Endodermal cell (in vitro differentiated cells): ENCODE measurements at regions not wholly inside any gene's neighbourhood (a gene's known extent, or its start where the extent isn't known, plus 50 kb on each side); places are given as distances from the start of the nearest gene placed in this dataset.

Experiments
- DNase-seq: peaks from one replicate; pipeline ENCODE4 v3.0.0-alpha.2; 2017
- H3K27ac ChIP-seq: 2 replicates; pipeline ENCODE4 v1.5.1; 2013; ENCODE audit warnings: mild to moderate bottlenecking, low read depth, low read length, moderate library complexity
- H3K27me3 ChIP-seq: 2 replicates; pipeline ENCODE4 v1.6.1; 2013; ENCODE audit warnings: mild to moderate bottlenecking, low read length, moderate library complexity; ENCODE audit not compliant: insufficient read depth, control insufficient read depth, poor library complexity, severe bottlenecking
- H3K36me3 ChIP-seq: 2 replicates; pipeline ENCODE4 v1.7.0; 2013; ENCODE audit warnings: mild to moderate bottlenecking, low read length, moderate library complexity; ENCODE audit not compliant: control insufficient read depth, insufficient read depth
- H3K4me1 ChIP-seq: one replicate; pipeline ENCODE4 v1.7.0; 2013; ENCODE audit warnings: low read length; ENCODE audit not compliant: control insufficient read depth, insufficient read depth
- H3K4me3 ChIP-seq: 2 replicates; pipeline ENCODE4 v1.5.1; 2013; ENCODE audit warnings: mild to moderate bottlenecking, low read length, moderate library complexity
- H3K9ac ChIP-seq: 2 replicates; pipeline ENCODE4 v1.6.1; 2013; ENCODE audit warnings: mild to moderate bottlenecking, low read length, moderate library complexity; ENCODE audit not compliant: poor library complexity, severe bottlenecking; ENCODE audit errors: extremely low read depth
- H3K9me3 ChIP-seq: 2 replicates; pipeline ENCODE4 v1.6.1; 2013; ENCODE audit warnings: mild to moderate bottlenecking, low read length, moderate library complexity; ENCODE audit not compliant: control insufficient read depth
- H3K27ac Mint-ChIP-seq: 2 replicates; pipeline ENCODE4 v1.8.0; 2020; ENCODE audit warnings: mixed read lengths
- H3K27me3 Mint-ChIP-seq: 2 replicates; pipeline ENCODE4 v1.8.0; 2021; ENCODE audit warnings: mild to moderate bottlenecking, mixed read lengths; ENCODE audit not compliant: insufficient read depth
- H3K36me3 Mint-ChIP-seq: 2 replicates; pipeline ENCODE4 v1.8.0; 2020; ENCODE audit warnings: low read depth, mixed read lengths
- H3K4me1 Mint-ChIP-seq: 2 replicates; pipeline ENCODE4 v1.8.0; 2020; ENCODE audit warnings: mixed read lengths
- H3K4me3 Mint-ChIP-seq: 2 replicates; pipeline ENCODE4 v1.8.0; 2020; ENCODE audit warnings: mild to moderate bottlenecking, moderate library complexity, mixed read lengths
- H3K9me3 Mint-ChIP-seq: 2 replicates; pipeline ENCODE4 v1.8.0; 2020; ENCODE audit warnings: mild to moderate bottlenecking, mixed read lengths
- CTCF ChIP-seq: fragments of 200-600 bp; sonication (generic); conservative IDR thresholded peaks from 2 replicates; pipeline ENCODE4 v1.5.0; 2021; ENCODE audit warnings: antibody characterized with exemption, mild to moderate bottlenecking
- WGBS, 2 experiments: methylation state at CpG; one replicate each; pipeline versions ENCODE4 v1.1.5 to v1.1.7; 2013; ENCODE audit warnings: missing lambda C conversion rate in 2 of 2, mixed read lengths in 1 of 2; ENCODE audit not compliant: insufficient coverage in 1 of 2, insufficient read length in 1 of 2; 5-methylcytosine and 5-hydroxymethylcytosine counted together

- Mint-ChIP-seq H3K27me3 (no peaks in the 10 kb centered on the region), H3K36me3 (no peaks in the 10 kb centered on the region), H3K4me3 (no peak overlapping the region), H3K9me3 (no peaks in the 10 kb centered on the region), H3K27ac (no peak overlapping the region), H3K4me1 (peaks cover 10% of the 10 kb centered on the region)
- Histone ChIP-seq H3K27me3 (no peaks in the 10 kb centered on the region), H3K27ac (no peak overlapping the region), H3K4me1 (no peaks in the 10 kb centered on the region), H3K4me3 (no peak overlapping the region), H3K9ac (no peak overlapping the region), H3K36me3 (no peaks in the 10 kb centered on the region), H3K9me3 (no peaks in the 10 kb centered on the region)
- WGBS, 2 experiments: 97% methylated on average over 1 of the region's 1 CpG; no CpG with 5 or more reads in 1 of the 2 experiments
- DNase-seq: no peak
- no peak for TF ChIP-seq CTCF
Observed at GRCh38 chr2:139631966-139632365, 851.8 kb upstream of the NXPH2 start.

- peaks cover 10% of the 10 kb centered on the region for H3K4me1 Mint-ChIP-seq
- no peak overlapping the region for H3K4me3 Mint-ChIP-seq
- no peaks in the 10 kb centered on the region for H3K27me3 Mint-ChIP-seq
- Histone ChIP-seq H3K9ac (no peak overlapping the region), H3K27ac (no peak overlapping the region), H3K36me3 (no peaks in the 10 kb centered on the region), H3K9me3 (peaks cover 4% of the 10 kb centered on the region), H3K27me3 (no peaks in the 10 kb centered on the region), H3K4me3 (no peak overlapping the region), H3K4me1 (no peaks in the 10 kb centered on the region)
- 60 to 78% methylated on average over 1 to 2 of the region's 2 CpGs for WGBS, 2 experiments
- peaks cover 17% of the 10 kb centered on the region for H3K9me3 Mint-ChIP-seq
- no peak overlapping the region for H3K27ac Mint-ChIP-seq
- no peaks in the 10 kb centered on the region for H3K36me3 Mint-ChIP-seq
- TF ChIP-seq CTCF: no peak
- no peak for DNase-seq
Observed at GRCh38 chr2:139628931-139629330, 848.7 kb upstream of the NXPH2 start.

GRCh38 chr2:139626128-139626527 is 845.9 kb upstream of the NXPH2 start:
- no peak for TF ChIP-seq CTCF
- no peaks in the 10 kb centered on the region for H3K27me3 Mint-ChIP-seq
- no peaks in the 10 kb centered on the region for H3K27me3 ChIP-seq
- H3K36me3 Mint-ChIP-seq: no peaks in the 10 kb centered on the region
- no peak overlapping the region for H3K27ac ChIP-seq
- H3K9ac ChIP-seq: no peak overlapping the region
- H3K4me1 Mint-ChIP-seq: peaks cover 10% of the 10 kb centered on the region
- no peak overlapping the region for H3K27ac Mint-ChIP-seq
- H3K9me3 ChIP-seq: peaks cover 7% of the 10 kb centered on the region
- peaks cover 17% of the 10 kb centered on the region for H3K9me3 Mint-ChIP-seq
- no peak overlapping the region for H3K4me3 ChIP-seq
- no peak overlapping the region for H3K4me3 Mint-ChIP-seq
- 92 to 95% methylated on average over 3 of the region's 3 CpGs for WGBS, 2 experiments
- H3K36me3 ChIP-seq: no peaks in the 10 kb centered on the region
- H3K4me1 ChIP-seq: no peaks in the 10 kb centered on the region
- no peak for DNase-seq
